GM12878 (cell line): ENCODE measurements at regions not wholly inside any gene's neighbourhood (a gene's known extent, or its start where the extent isn't known, plus 50 kb on each side); places are given as distances from the start of the nearest gene placed in this dataset.

Experiments
- ATAC-seq: fragments of 200-7000 bp; cut with Tn5 transposase; 3 replicates; pipeline ENCODE4 v1.9.1; 2020; ENCODE audit warnings: mild to moderate bottlenecking, moderate library complexity
- BruUV-seq: library from RNA; stranded (reverse); fragments of 400-500 nt; replicated peaks from 2 replicates; lab custom pipeline; 2021; lab: Mats Ljungman, UMichigan
- CTCF ChIA-PET: fragments of 300-600 bp; sonication (Branson Sonifier 250); formaldehyde crosslinking; extraction: SDS; loops from one replicate; lab custom pipeline; 2021; ENCODE audit warnings: inconsistent platforms; lab: Yijun Ruan, JAX
- POLR2A ChIA-PET: fragments of 350-600 bp; formaldehyde crosslinking; extraction: SDS; loops from one replicate; lab custom pipeline; 2021; ENCODE audit warnings: inconsistent platforms; lab: Charles Lee
- RAD21 ChIA-PET: fragments of 300-600 bp; sonication (Branson Sonifier 250); formaldehyde crosslinking; loops from one replicate; lab custom pipeline; 2023; ENCODE audit warnings: antibody characterized with exemption; ENCODE audit not compliant: unreplicated experiment; lab: Charles Lee
- SMC1A ChIA-PET: fragments of 300-600 bp; sonication (Branson Sonifier 250); formaldehyde crosslinking; loops from one replicate; lab custom pipeline; 2023; ENCODE audit not compliant: unreplicated experiment, uncharacterized antibody; lab: Charles Lee
- DNase-seq: peaks from one replicate; pipeline ENCODE4 v3.0.0-alpha.2; 2011; ENCODE audit warnings: low read depth, low spot score
- FAIRE-seq: peaks from 3 replicates; lab custom pipeline; 2011; peaks lifted over from hg19 to GRCh38; lab: Jason Lieb, UNC
- H2AFZ ChIP-seq: 2 replicates; pipeline ENCODE4 v1.6.0; 2011; ENCODE audit warnings: low read depth, low read length, control low read depth; ENCODE audit not compliant: control insufficient read depth
- H3K27ac ChIP-seq: 2 replicates; pipeline ENCODE4 v1.5.1; 2011; ENCODE audit warnings: control low read depth; ENCODE audit not compliant: control insufficient read depth, insufficient read depth
- H3K27me3 ChIP-seq, 2 experiments: replicated peaks in 1 of 2; 2 replicates each; pipeline versions ENCODE4 v1.6.0 to v1.6.1; 2011; ENCODE audit warnings: low read length in 1 of 2; ENCODE audit not compliant: control insufficient read depth in 2 of 2, insufficient read depth in 2 of 2
- H3K36me3 ChIP-seq, 2 experiments: 2 replicates each; pipeline ENCODE4 v1.5.1; 2011; ENCODE audit warnings: low read length in 1 of 2; ENCODE audit not compliant: control insufficient read depth in 2 of 2, insufficient read depth in 2 of 2
- H3K4me1 ChIP-seq: 2 replicates; pipeline ENCODE4 v1.6.1; 2011; ENCODE audit warnings: mild to moderate bottlenecking, low read length, moderate library complexity, mixed read lengths; ENCODE audit not compliant: control insufficient read depth, insufficient read depth
- H3K4me2 ChIP-seq: 2 replicates; pipeline ENCODE4 v1.6.0; 2011; ENCODE audit warnings: control low read depth; ENCODE audit not compliant: control insufficient read depth, insufficient read depth
- H3K4me3 ChIP-seq: fragments of 200-600 bp; sonication (generic); 2 replicates; pipeline ENCODE4 v1.5.1; 2016
- H3K79me2 ChIP-seq: 2 replicates; pipeline ENCODE4 v1.6.0; 2011; ENCODE audit warnings: low read length; ENCODE audit not compliant: control insufficient read depth, insufficient read depth
- H3K9ac ChIP-seq: 2 replicates; pipeline ENCODE4 v1.8.0; 2011; ENCODE audit warnings: low read length, control low read depth, mixed read lengths; ENCODE audit not compliant: control insufficient read depth, insufficient read depth
- H3K9me3 ChIP-seq: replicated peaks from 3 replicates; pipeline ENCODE4 v1.5.1; 2011; ENCODE audit warnings: mild to moderate bottlenecking, low read length; ENCODE audit not compliant: control insufficient read depth, insufficient read depth
- H4K20me1 ChIP-seq: 2 replicates; pipeline ENCODE4 v1.6.0; 2011; ENCODE audit not compliant: control insufficient read depth, insufficient read depth
- E4F1 ChIP-seq: fragments of 450-650 bp; IDR thresholded peaks from 2 replicates; pipeline ENCODE4 v1.6.1; 2018; ENCODE audit warnings: borderline replicate concordance, mild to moderate bottlenecking; ENCODE audit not compliant: partially characterized antibody
- RCOR1 ChIP-seq: conservative IDR thresholded peaks from 2 replicates; pipeline ENCODE4 v1.6.1; 2012; ENCODE audit warnings: low read depth, low read length, improper control_type of control experiment
- ZZZ3 ChIP-seq: IDR thresholded peaks from 2 replicates; pipeline ENCODE4 v1.6.1; 2011; ENCODE audit warnings: low read depth; ENCODE audit not compliant: control insufficient read depth, insufficient read length
- WGBS: methylation state at CpG from one replicate; pipeline ENCODE4 v1.1.6; 2016; ENCODE audit warnings: low lambda C conversion rate; ENCODE audit not compliant: insufficient replicate concordance, insufficient coverage; ENCODE audit errors: missing lambda C conversion rate; 5-methylcytosine and 5-hydroxymethylcytosine counted together
- in situ Hi-C: fragments of 300-500 bp; cut with MboI; formaldehyde crosslinking; loops from 9 replicates; pipeline ENCODE4 v1.14.3; 2018; ENCODE audit warnings: mixed read lengths
- intact Hi-C: fragments of 100-400 bp; cut with micrococcal nuclease; formaldehyde crosslinking; loops from one replicate; pipeline ENCODE4 v1.14.2; 2022; ENCODE audit not compliant: unreplicated experiment

GRCh38 chr7:7122033-7122478 is 60.3 kb upstream of the C1GALT1 start:
- no peaks in the 10 kb centered on the region for H4K20me1 ChIP-seq
- intact Hi-C loops (no loop called here), in situ Hi-C loops (no loop called here)
- CTCF ChIA-PET = interaction anchor here (0.9 kb wide), 1 partner anchor 17 kb away, joined by 3 read pairs; no protein-coding TSS in a partner anchor
- no peaks in the 10 kb centered on the region for H3K36me3 ChIP-seq
- H3K27ac ChIP-seq = no peak overlapping the region
- no peak overlapping the region for H3K9ac ChIP-seq
- H3K9me3 ChIP-seq = no peaks in the 10 kb centered on the region
- H3K4me2 ChIP-seq = no peak overlapping the region
- H2AFZ ChIP-seq = no peak overlapping the region
- no TSS peak for BruUV-seq
- SMC1A ChIA-PET = interaction anchor here (1.1 to 1.5 kb wide), 3 partner anchors 8 to 16 kb away, joined by 3 to 5 read pairs (median 3); no protein-coding TSS in a partner anchor
- no peaks in the 10 kb centered on the region for H3K27me3 ChIP-seq
- H3K4me3 ChIP-seq = no peak overlapping the region
- POLR2A ChIA-PET = no interaction called here
- H3K4me1 ChIP-seq = no peaks in the 10 kb centered on the region
- no peak for ATAC-seq
- no peaks in the 10 kb centered on the region for H3K79me2 ChIP-seq
- no peak for FAIRE-seq
- RAD21 ChIA-PET = no interaction called here
- DNase-seq = no peak
- no peak for TF ChIP-seq RCOR1
- TF ChIP-seq ZZZ3 = no peak
- TF ChIP-seq, all 136 proteins: peak for 0
- WGBS = 20% methylated on average over 4 of the region's 4 CpGs

- in situ Hi-C loops (no loop called here), intact Hi-C loops (no loop called here)
- FAIRE-seq = no peak
- no peak for ATAC-seq
- Histone ChIP-seq H4K20me1 (no peaks in the 10 kb centered on the region), H2AFZ (no peak overlapping the region), H3K36me3 (no peaks in the 10 kb centered on the region), H3K4me3 (no peak overlapping the region), H3K27ac (no peak overlapping the region), H3K79me2 (no peaks in the 10 kb centered on the region), H3K4me1 (no peaks in the 10 kb centered on the region), H3K4me2 (no peak overlapping the region), H3K9me3 (no peaks in the 10 kb centered on the region), H3K9ac (no peak overlapping the region), H3K27me3 (no peaks in the 10 kb centered on the region)
- CTCF ChIA-PET = interaction anchor here (0.9 kb wide), 1 partner anchor 18 kb away, joined by 3 read pairs; no protein-coding TSS in a partner anchor
- SMC1A ChIA-PET = interaction anchor here (1.1 kb wide), 1 partner anchor 17 kb away, joined by 3 read pairs; no protein-coding TSS in a partner anchor
- POLR2A ChIA-PET = no interaction called here
- no TSS peak for BruUV-seq
- RAD21 ChIA-PET = no interaction called here
- TF ChIP-seq RCOR1 = no peak
- TF ChIP-seq E4F1 = no peak
- DNase-seq = no peak
- 44% methylated on average over 4 of the region's 4 CpGs for WGBS
Measured at GRCh38 chr7:7122701-7123281, 59.6 kb upstream of the C1GALT1 start.
